SK-N-SH (cell line): ENCODE measurements at regions not wholly inside any gene's neighbourhood (a gene's known extent, or its start where the extent isn't known, plus 50 kb on each side); places are given as distances from the start of the nearest gene placed in this dataset.

Source experiments
- CTCF ChIA-PET: fragments of 300-600, 350-600 bp; formaldehyde crosslinking; extraction: SDS; loops from one replicate; lab custom pipeline; 2021; lab: Yijun Ruan, JAX
- POLR2A ChIA-PET: fragments of 350-600 bp; sonication (Branson Sonifier 250); formaldehyde crosslinking; extraction: SDS; loops from one replicate; lab custom pipeline; 2020; ENCODE audit warnings: antibody characterized with exemption, inconsistent platforms; lab: Yijun Ruan, JAX
- DNase-seq: peaks from one replicate; pipeline ENCODE4 v3.0.0; 2012
- H2AFZ ChIP-seq: fragments of 200-600 bp; sonication (generic); 2 replicates; pipeline ENCODE4 v1.8.1; 2016; ENCODE audit warnings: antibody characterized with exemption, mild to moderate bottlenecking, low read depth
- H3F3A ChIP-seq: fragments of 200-600 bp; sonication (generic); replicated peaks from 2 replicates; pipeline ENCODE3; 2016; ENCODE audit warnings: antibody characterized with exemption, mild to moderate bottlenecking; ENCODE audit not compliant: insufficient read depth
- H3K27ac ChIP-seq, 2 experiments: fragments of 200-500 bp in 1 of 2; fragments of 200-600 bp in 1 of 2; sonication (Bioruptor generic) in 1 of 2; sonication (generic), shearing (Covaris generic) in 1 of 2; 2 replicates each; pipeline versions ENCODE4 v1.5.1 to v1.6.1; 2014 to 2016; ENCODE audit warnings: low read depth in 2 of 2, inconsistent platforms in 1 of 2, low read length in 1 of 2, mild to moderate bottlenecking in 1 of 2, mixed read lengths in 1 of 2
- H3K27me3 ChIP-seq: fragments of 200-600 bp; sonication (generic), shearing (Covaris generic); 2 replicates; pipeline ENCODE4 v1.6.1; 2016; ENCODE audit warnings: mixed run types; ENCODE audit not compliant: insufficient read depth
- H3K36me3 ChIP-seq, 2 experiments: fragments of 200-500 bp in 1 of 2; fragments of 200-600 bp in 1 of 2; sonication (Bioruptor generic) in 1 of 2; sonication (generic) in 1 of 2; replicated peaks in 1 of 2; 2 replicates each; pipeline versions ENCODE3 to v1.5.1; 2014 to 2016; ENCODE audit warnings: low read length in 1 of 2, mild to moderate bottlenecking in 1 of 2; ENCODE audit not compliant: insufficient read depth in 2 of 2, control insufficient read depth in 1 of 2
- H3K4me1 ChIP-seq, 2 experiments: fragments of 200-500 bp in 1 of 2; fragments of 200-600 bp in 1 of 2; sonication (Bioruptor generic) in 1 of 2; sonication (generic), shearing (Covaris generic) in 1 of 2; 2 replicates each; pipeline versions ENCODE4 v1.5.1 to v1.6.1; 2014 to 2016; ENCODE audit warnings: low read depth in 1 of 2, low read length in 1 of 2, mixed run types in 1 of 2; ENCODE audit not compliant: insufficient read depth in 2 of 2, control insufficient read depth in 1 of 2
- H3K4me2 ChIP-seq: fragments of 200-600 bp; sonication (generic), shearing (Covaris generic); 2 replicates; pipeline ENCODE4 v1.6.1; 2017; ENCODE audit warnings: mixed run types
- H3K4me3 ChIP-seq, 2 experiments: fragments of 200-500 bp in 1 of 2; fragments of 200-600 bp in 1 of 2; sonication (Bioruptor generic) in 1 of 2; sonication (generic), shearing (Covaris generic) in 1 of 2; 2 replicates each; pipeline versions ENCODE4 v1.5.1 to v1.8.1; 2014 to 2016; ENCODE audit warnings: low read depth in 2 of 2, inconsistent platforms in 1 of 2, low read length in 1 of 2, mild to moderate bottlenecking in 1 of 2, mixed read lengths in 1 of 2, moderate library complexity in 1 of 2
- H3K79me2 ChIP-seq: fragments of 200-600 bp; sonication (generic); 2 replicates; pipeline ENCODE4 v1.8.1; 2017; ENCODE audit warnings: mild to moderate bottlenecking; ENCODE audit not compliant: insufficient read depth
- H3K9ac ChIP-seq: fragments of 200-600 bp; sonication (generic); 2 replicates; pipeline ENCODE4 v1.6.1; 2017; ENCODE audit warnings: mixed run types
- H3K9me2 ChIP-seq: fragments of 200-600 bp; sonication (generic); 2 replicates; pipeline ENCODE4 v1.6.1; 2017; ENCODE audit warnings: mixed run types
- H3K9me3 ChIP-seq: fragments of 200-600 bp; sonication (generic); 2 replicates; pipeline ENCODE4 v1.6.1; 2017; ENCODE audit warnings: mixed run types, mild to moderate bottlenecking, moderate library complexity
- H4K20me1 ChIP-seq: fragments of 200-600 bp; sonication (generic); 2 replicates; pipeline ENCODE4 v1.6.1; 2017; ENCODE audit warnings: mild to moderate bottlenecking, mixed run types; ENCODE audit not compliant: insufficient read depth
- EZH2phosphoT487 ChIP-seq: fragments of 200-600 bp; sonication (generic); IDR thresholded peaks from 2 replicates; pipeline ENCODE4 v1.6.1; 2017; ENCODE audit warnings: low read depth, mixed run types, mild to moderate bottlenecking, antibody characterized with exemption, moderate library complexity, borderline replicate concordance
- FOSL2 ChIP-seq: IDR thresholded peaks from 2 replicates; pipeline ENCODE4 v1.4.0; 2012; ENCODE audit warnings: low read depth, mild to moderate bottlenecking, moderate library complexity, borderline replicate concordance
- FOXJ3 ChIP-seq: sonication (generic); formaldehyde crosslinking; IDR thresholded peaks from 2 replicates; pipeline ENCODE4 v1.5.1; 2020; ENCODE audit warnings: mild to moderate bottlenecking, missing genetic modification reagents
- FOXM1 ChIP-seq: IDR thresholded peaks from 2 replicates; pipeline ENCODE4 v1.4.0; 2012; ENCODE audit warnings: low read depth, mild to moderate bottlenecking
- GATA2 ChIP-seq: sonication (generic); formaldehyde crosslinking; IDR thresholded peaks from 2 replicates; pipeline ENCODE4 v1.5.0; 2020; ENCODE audit warnings: mild to moderate bottlenecking, missing genetic modification reagents
- MEF2A ChIP-seq: IDR thresholded peaks from 2 replicates; pipeline ENCODE4 v1.4.0; 2012; ENCODE audit warnings: low read depth, borderline replicate concordance
- NFIC ChIP-seq: IDR thresholded peaks from 2 replicates; pipeline ENCODE4 v1.4.0; 2012; ENCODE audit warnings: borderline replicate concordance
- POLR2AphosphoS5 ChIP-seq: IDR thresholded peaks from 2 replicates; pipeline ENCODE4 v1.6.1; 2012; ENCODE audit warnings: low read depth, low read length
- RCOR1 ChIP-seq: fragments of 150-350 bp; IDR thresholded peaks from 2 replicates; pipeline ENCODE4 v1.6.1; 2017; ENCODE audit warnings: antibody characterized with exemption, low read length
- RFX5 ChIP-seq: IDR thresholded peaks from 2 replicates; pipeline ENCODE4 v1.6.1; 2012; ENCODE audit warnings: mild to moderate bottlenecking, improper control_type of control experiment, low read length
- SIN3A ChIP-seq: IDR thresholded peaks from 2 replicates; pipeline ENCODE4 v1.6.1; 2012; ENCODE audit warnings: low read depth, mild to moderate bottlenecking, low read length, moderate library complexity, borderline replicate concordance
- SMC3 ChIP-seq: IDR thresholded peaks from 2 replicates; pipeline ENCODE4 v1.6.1; 2012; ENCODE audit warnings: low read depth, low read length, improper control_type of control experiment
- TCF12 ChIP-seq: IDR thresholded peaks from 2 replicates; pipeline ENCODE4 v1.4.0; 2012
- TEAD4 ChIP-seq: IDR thresholded peaks from 2 replicates; pipeline ENCODE4 v1.4.0; 2012; ENCODE audit warnings: mild to moderate bottlenecking, borderline replicate concordance; ENCODE audit not compliant: insufficient read depth
- whole genome bisulfite sequencing: methylation state at CpG from one replicate; pipeline ENCODE4 v1.1.6; 2017; ENCODE audit warnings: low lambda C conversion rate; 5-methylcytosine and 5-hydroxymethylcytosine counted together
- TF ChIP-seq, protein P1 (sequence below): fragments of 150-350 bp; IDR thresholded peaks from 2 replicates; pipeline ENCODE4 v1.6.1; 2016; ENCODE audit warnings: mild to moderate bottlenecking, low read depth, low read length
- TF ChIP-seq, protein P2 (sequence below): IDR thresholded peaks from 2 replicates; pipeline ENCODE4; 2012
- TF ChIP-seq, protein P3 (sequence below): IDR thresholded peaks from 2 replicates; pipeline ENCODE4 v1.4.0; 2012; ENCODE audit warnings: low read depth

DNA sequence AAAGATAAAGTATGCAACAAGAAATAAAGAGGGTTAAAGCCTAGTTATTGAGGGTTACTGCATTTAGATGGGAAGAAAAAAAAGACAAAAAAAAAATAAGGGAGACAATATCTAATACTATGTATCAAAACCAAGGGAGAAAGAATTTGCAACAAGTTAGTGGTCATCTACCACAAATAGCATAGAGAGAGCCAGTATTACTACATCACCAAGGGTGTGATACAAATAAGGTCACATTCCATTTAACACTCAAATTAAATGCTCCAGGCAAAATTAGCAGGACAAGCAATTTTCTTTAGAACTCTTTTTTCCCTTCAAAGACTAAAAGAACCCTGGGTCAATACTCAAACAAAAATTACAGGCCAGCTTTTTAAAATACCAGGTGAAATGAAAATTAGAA is 115.1 kb upstream of the GULP1 start (continued):
- TF ChIP-seq EZH2phosphoT487: no peak
- TF ChIP-seq SIN3A: no peak
- TF ChIP-seq, protein P1, sequence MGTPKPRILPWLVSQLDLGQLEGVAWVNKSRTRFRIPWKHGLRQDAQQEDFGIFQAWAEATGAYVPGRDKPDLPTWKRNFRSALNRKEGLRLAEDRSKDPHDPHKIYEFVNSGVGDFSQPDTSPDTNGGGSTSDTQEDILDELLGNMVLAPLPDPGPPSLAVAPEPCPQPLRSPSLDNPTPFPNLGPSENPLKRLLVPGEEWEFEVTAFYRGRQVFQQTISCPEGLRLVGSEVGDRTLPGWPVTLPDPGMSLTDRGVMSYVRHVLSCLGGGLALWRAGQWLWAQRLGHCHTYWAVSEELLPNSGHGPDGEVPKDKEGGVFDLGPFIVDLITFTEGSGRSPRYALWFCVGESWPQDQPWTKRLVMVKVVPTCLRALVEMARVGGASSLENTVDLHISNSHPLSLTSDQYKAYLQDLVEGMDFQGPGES: no peak
- no peak for TF ChIP-seq FOXJ3 (CRISPR knock-in tag)
- TF ChIP-seq, protein P2, sequence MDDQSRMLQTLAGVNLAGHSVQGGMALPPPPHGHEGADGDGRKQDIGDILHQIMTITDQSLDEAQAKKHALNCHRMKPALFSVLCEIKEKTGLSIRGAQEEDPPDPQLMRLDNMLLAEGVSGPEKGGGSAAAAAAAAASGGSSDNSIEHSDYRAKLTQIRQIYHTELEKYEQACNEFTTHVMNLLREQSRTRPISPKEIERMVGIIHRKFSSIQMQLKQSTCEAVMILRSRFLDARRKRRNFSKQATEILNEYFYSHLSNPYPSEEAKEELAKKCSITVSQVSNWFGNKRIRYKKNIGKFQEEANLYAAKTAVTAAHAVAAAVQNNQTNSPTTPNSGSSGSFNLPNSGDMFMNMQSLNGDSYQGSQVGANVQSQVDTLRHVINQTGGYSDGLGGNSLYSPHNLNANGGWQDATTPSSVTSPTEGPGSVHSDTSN: no peak
- no peak for TF ChIP-seq RCOR1
- no peak for TF ChIP-seq FOXM1

DNA sequence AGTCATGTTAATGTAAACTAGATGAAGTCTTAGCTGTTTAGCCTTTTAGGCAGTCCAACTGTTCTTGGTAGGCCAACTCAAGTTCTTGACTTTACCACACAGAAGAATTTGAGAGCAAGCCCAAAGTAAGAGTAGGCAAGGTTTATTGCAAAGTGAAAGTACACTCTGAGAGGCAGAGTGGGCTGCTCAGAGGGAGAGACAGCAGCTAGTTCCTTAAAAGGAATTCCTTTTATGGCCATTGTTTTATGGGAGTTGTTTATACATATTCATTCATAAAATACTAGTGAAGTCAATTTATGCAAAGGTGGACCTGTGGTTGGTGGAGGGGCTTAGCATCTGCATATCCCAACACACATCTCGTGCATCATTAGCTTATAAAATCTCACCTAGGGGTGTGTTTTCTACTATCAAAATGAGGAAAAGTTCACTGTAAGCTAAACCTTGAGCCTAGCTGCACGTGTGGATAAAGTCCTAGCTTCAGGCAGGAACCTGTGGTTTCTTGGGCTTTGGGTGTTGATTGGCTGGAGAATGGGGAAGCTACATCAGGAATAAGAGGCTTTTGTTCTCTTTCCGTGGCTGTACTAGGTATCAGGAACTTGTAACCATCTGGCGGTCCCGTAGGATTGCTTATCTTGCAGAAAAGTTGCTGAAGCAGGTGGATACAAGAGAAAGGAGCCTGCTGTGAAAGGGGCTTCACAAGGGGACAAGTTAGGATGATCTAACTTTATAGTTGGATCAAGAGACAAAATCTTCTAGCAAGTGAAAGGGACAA is 110.4 kb upstream of the GULP1 start:
- H3K4me3 ChIP-seq: no peak overlapping the region
- ChIA-PET CTCF (no interaction called here), POLR2A (no interaction called here)
- no peak for DNase-seq
- peak overlapping the region; percentile 52; the same call in 1 of the 2 replicates for H2AFZ ChIP-seq
- no peaks in the 10 kb centered on the region for H3K36me3 ChIP-seq
- H3K9ac ChIP-seq: no peak overlapping the region
- H3K9me2 ChIP-seq: no peaks in the 10 kb centered on the region
- no peaks in the 10 kb centered on the region for H3K79me2 ChIP-seq
- no peaks in the 10 kb centered on the region for H3K27me3 ChIP-seq
- no peak overlapping the region for H3K4me2 ChIP-seq
- WGBS: 79% methylated on average over 5 of the region's 5 CpGs
- no peaks in the 10 kb centered on the region for H3F3A ChIP-seq
- H4K20me1 ChIP-seq: no peaks in the 10 kb centered on the region
- H3K9me3 ChIP-seq: no peaks in the 10 kb centered on the region
- H3K4me1 ChIP-seq: no peaks in the 10 kb centered on the region
- H3K27ac ChIP-seq: no peak overlapping the region
- no peak for TF ChIP-seq FOXJ3 (CRISPR knock-in tag)
- TF ChIP-seq NFIC: no peak
- no peak for TF ChIP-seq FOSL2
- no peak for TF ChIP-seq EZH2phosphoT487
- no peak for TF ChIP-seq RCOR1
- TF ChIP-seq, protein P2: no peak
- TF ChIP-seq GATA2 (CRISPR knock-in tag): no peak
- no peak for TF ChIP-seq TEAD4
- TF ChIP-seq MEF2A: no peak
- TF ChIP-seq POLR2AphosphoS5: no peak
- no peak for TF ChIP-seq SMC3
- TF ChIP-seq RFX5: no peak
- TF ChIP-seq TCF12: no peak
- TF ChIP-seq, protein P3, sequence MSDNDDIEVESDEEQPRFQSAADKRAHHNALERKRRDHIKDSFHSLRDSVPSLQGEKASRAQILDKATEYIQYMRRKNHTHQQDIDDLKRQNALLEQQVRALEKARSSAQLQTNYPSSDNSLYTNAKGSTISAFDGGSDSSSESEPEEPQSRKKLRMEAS: no peak
